ENCODE measurements at regions not wholly inside any gene's neighbourhood (a gene's known extent, or its start where the extent isn't known, plus 50 kb on each side); places are given as distances from the start of the nearest gene placed in this dataset.
"Not testable (repeated sequence)": the region's sequence is repeated elsewhere in the genome, so short reads cannot be mapped to it uniquely, and the experiment has no call there.

DNA sequence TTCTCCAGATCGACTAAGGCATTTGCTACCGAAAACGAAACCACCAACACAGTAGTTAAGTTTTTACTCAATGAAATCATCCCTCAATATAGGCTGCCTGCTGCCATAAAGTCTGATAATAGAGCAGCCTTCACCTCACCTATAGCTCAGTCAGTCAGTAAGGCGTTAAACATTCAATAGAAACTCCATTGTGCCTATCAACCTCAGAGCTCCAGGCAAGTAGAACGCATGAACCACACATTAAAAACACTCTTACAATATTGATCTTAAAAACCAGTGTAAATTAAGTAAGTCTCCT, 160.6 kb downstream of the DEFB131A start:
- not testable (repeated sequence) for DNase-seq

- DNase-seq: no peak
Observed at GRCh38 chr4:9608300-9608699, 164.1 kb downstream of the DEFB131A start.

DNA sequence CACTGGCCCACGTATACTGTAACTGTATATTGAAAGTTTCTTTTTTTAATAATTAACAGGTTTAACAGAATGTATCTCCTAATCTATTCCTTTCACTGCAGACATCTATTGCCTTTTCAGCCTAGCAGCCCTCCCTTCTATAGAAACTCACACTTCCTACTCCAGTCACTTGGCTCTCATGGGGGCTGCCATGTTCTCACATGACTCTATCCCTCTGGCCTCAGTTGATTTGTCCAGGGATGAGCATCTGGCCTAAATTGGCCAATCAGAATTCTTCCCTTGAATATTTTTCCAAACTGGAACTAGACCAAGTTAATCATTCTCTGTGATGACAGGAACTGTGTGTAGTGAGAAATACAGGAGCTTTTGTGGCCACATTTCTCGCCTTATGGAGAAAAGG, 166.1 kb downstream of the DEFB131A start:
- DNase-seq: not testable (repeated sequence)

- DNase-seq: no peak
Observed at GRCh38 chr4:9611101-9611500, 166.9 kb downstream of the DEFB131A start.

DNA sequence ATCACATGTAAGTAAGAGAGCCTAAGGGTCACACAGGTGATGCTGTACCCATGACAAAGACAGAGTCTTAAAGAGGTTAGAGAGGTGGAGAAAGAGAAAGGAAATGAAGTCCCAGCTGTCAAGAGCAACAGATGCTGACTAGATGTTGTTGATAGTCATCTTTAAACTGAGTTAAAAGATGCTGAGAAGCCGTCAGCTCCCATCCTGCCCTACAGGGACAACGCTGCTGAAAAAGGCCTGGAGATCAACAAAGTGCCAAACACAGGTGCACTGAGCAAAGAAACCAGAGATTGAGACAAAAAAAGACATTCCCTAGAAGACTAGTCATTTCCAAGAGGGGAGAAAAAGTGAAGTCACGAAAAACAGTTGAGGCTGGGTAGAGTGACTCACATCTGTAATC, 145.0 kb upstream of the DRD5 start:
- DNase-seq: not testable (repeated sequence)

DNA sequence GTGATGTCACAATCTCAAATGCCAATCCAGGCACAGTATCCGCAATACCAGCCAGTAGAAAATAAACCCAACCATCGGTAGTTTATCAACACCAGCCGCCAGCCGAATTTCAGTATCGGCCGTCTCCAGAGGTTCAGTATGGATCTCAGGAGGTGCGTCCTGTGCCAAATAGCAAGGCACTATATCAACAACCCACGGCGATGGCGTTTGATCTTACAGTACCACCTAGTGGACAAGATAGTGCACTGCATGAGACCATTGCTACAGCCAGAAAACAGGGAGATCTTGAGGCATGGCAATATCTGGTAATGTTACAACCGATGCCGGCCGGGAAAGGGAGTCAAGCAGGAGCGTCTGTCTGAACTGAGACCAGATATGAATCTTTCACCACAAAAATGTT, 121.8 kb upstream of the DRD5 start:
- DNase-seq: not testable (repeated sequence)

DNA sequence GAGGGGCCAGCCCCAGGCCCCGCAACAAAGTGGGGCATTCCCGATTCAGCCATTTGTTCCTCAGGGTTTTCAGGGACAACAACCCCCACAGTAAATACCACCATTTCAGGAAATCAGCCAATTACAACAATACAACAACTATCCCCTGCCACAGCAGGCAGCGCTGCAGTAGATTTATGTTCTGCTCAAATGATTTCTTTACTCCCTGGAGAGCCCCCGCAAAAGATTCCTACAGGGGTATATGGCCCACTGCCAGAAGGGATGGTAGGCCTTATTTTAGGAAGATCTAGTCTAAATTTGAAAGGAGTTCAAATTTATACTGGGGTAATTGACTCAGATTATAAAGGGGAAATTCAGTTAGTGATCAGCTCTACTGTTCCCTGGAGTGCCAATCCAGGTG, 120.5 kb upstream of the DRD5 start:
- DNase-seq: not testable (repeated sequence)

- peak; percentile 16 for DNase-seq
Observed at GRCh38 chr4:9670725-9671124, 110.7 kb upstream of the DRD5 start.

- DNase-seq: not testable (repeated sequence)
Observed at GRCh38 chr4:9677357-9677756, 104.1 kb upstream of the DRD5 start.

DNA sequence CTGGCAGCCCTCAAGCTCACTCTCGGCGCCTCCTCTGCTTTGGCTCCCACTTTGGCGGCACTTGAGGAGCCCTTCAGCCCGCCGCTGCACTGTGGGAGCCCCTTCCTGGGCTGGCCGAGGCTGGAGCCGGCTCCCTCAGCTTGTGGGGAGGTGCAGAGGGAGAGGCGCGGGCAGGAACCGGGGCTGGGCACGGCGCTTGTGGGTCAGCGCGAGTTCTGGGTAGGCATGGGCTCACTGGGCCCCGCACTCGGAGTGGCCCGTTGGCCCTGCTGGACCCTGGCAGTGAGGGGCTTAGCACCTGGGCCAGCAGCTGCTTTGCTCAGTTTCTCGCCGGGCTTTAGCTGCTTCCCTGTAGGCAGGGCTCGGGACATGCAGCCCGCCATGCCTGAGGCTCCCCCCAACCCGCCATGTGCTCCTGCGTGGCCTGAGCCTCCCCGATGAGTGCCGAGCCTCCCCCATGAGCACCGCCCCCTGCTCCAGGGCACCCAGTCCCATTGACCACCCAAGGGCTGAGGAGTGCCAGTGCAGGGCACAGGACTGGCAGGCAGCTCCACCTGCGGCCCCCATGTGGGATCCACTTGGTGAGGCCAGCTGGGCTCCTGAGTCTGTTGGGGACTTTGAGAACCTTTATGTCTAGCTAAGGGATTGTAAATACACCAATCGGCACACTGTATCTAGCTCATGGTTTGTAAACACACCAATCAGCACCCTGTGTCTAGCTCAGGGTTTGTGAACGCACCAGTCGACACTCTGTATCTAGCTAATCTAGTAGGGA, 101.5 kb upstream of the DRD5 start:
- DNase-seq: no peak

GRCh38 chr4:9683174-9683573, 98.3 kb upstream of the DRD5 start:
- not testable (repeated sequence) for DNase-seq

DNA sequence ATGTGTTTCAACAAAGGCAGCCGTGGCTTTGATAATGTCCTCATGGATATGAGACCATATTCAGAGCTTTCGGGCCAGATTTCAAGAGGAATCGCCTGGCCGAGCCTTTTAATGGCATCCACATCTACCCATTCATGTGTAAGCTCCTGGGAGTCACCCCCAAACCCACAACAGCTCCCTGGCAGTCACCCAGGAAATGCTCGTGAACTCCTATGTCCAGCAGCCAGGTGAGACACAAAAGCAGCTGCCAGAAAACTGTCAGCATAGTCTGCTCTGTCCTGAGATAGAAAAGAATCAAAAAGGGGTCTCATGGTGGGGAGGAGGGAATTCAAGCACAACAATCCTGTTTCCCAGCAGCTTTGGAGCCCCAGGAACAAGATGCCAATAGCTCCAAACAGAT, 96.4 kb upstream of the DRD5 start:
- DNase-seq: not testable (repeated sequence)

GRCh38 chr4:9685692-9686091, 95.7 kb upstream of the DRD5 start:
- DNase-seq: no peak

GRCh38 chr4:9690636-9691237, 90.7 kb upstream of the DRD5 start:
- DNase-seq: not testable (repeated sequence)

- DNase-seq: peak; percentile 96
Observed at GRCh38 chr4:9691238-9692065, 90.0 kb upstream of the DRD5 start.

DNA sequence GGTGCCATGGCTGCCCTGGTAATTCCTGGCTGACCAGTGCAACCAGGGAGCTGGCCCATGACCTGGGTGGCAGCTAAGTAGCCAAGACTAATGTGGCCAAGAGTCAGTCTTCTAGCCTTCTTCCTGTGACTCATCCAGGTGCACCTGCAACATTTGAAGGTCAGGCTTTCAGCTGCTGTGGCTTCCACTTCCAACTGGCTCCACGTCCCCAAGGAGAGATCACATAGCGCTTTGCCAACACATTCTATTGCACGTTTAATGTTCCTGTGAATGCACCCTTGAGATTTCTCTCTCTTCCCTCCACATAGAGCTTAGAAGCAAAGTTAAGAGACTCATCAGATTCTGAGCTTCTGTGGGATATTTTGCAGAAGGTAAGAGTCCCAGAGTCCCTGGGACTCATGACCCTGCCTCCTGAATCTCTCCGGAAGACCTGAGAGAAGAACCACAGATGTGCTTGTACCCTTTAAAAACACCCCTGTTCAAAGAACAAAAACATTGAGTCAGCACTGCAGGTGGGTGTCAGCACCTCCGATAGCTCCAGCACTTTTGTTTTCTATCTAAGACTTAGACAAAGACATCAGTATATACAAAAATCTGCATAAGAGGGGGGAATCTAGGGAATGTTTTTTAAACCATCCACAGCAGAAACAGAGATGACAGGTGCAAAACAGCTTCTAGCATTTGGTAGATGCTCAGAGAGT, 88.5 kb upstream of the DRD5 start:
- not testable (repeated sequence) for DNase-seq

- DNase-seq: not testable (repeated sequence)
Observed at GRCh38 chr4:9694403-9694802, 87.0 kb upstream of the DRD5 start.

GRCh38 chr4:9695994-9696393, 85.4 kb upstream of the DRD5 start:
- DNase-seq: not testable (repeated sequence)

GRCh38 chr4:9696561-9696960, 84.9 kb upstream of the DRD5 start:
- DNase-seq: not testable (repeated sequence)

DNA sequence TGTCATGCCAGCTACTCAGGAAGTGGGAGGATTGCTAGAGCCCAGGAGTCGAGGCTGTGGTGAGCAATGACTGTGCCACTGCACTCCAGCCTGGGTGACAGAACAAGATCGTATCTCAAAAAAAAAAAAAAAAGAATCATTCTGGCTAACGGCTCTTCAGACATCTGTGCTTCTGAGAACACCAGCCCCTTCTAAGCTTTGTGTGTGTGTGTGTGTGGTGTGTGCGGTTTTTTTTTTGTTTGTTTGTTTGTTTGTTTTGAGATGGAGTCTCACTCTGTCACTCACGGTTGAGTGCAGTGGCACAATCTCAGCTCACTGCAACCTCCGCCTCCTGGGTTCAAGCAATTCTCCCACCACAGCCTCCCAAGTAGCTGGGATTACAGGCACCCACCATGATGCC, 79.4 kb upstream of the DRD5 start:
- not testable (repeated sequence) for DNase-seq

DNA sequence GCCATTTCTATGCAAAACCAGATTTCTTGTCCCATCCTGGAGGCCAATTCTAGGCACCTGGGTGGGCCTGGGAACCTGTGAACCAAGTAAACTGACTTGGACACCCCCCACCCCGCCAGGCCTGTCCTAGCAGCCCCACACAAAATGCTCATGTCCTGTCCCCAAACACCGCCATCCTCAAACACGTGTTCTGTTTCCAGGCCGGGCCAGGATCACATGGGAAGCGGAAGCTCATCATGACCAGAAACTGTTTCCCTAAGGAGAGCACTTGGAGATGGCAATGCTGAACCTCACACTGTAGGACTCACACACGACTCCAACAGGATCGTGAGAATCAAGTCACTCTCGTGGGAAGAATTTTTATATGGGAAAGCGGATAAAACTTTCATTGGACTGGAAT, 78.7 kb upstream of the DRD5 start:
- not testable (repeated sequence) for DNase-seq

GRCh38 chr4:9703391-9703790, 78.0 kb upstream of the DRD5 start:
- peak; percentile 31 for DNase-seq

- not testable (repeated sequence) for DNase-seq
Observed at GRCh38 chr4:9704126-9704525, 77.3 kb upstream of the DRD5 start.
